ENCODE measurements at regions not wholly inside any gene's neighbourhood (a gene's known extent, or its start where the extent isn't known, plus 50 kb on each side); places are given as distances from the start of the nearest gene placed in this dataset.

DNA sequence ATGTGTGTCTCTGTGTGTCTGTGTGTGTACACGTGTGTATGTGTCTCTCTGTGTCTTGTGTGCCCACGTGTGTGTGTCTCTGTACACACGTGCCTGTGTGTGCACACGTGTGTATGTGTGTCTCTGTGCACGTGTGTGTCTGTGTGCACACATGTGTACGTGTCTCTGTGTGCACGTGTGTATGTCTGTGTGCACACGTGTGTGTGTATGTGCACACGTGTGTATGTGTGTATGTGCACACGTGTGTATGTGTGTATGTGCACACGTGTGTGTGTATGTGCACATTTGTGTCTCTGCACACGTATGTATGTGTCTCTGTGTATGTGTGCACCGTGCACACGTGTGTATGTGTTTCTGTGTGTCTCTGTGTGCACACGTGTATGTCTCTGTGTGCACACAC is 248.7 kb upstream of the SHH start:
- H3K79me2 ChIP-seq (ENCODE audit: insufficient read depth, low read length), result no peaks in the 10 kb centered on the region
- H3K4me3 Mint-ChIP-seq (ENCODE audit: unreplicated experiment), result no peak overlapping the region
- no peaks in the 10 kb centered on the region for H3K27me3 ChIP-seq (ENCODE audit: insufficient read depth, low read length)
- DNase-seq (ENCODE audit: low read depth) (no peak), FAIRE-seq (no peak)
- TF ChIP-seq CTCF (IDR thresholded peaks at IDR 0.05; ENCODE audit: insufficient read depth, low read depth, low read length) (no peak), EZH2 (IDR thresholded peaks at IDR 0.05; ENCODE audit: insufficient read depth, low read length) (no peak)
- peaks cover 18% of the 10 kb centered on the region for H3K4me1 Mint-ChIP-seq (ENCODE audit: low read depth, unreplicated experiment)
- no peak overlapping the region for H3K27ac ChIP-seq (ENCODE audit: low read depth, low read length)
- H3K9me3 Mint-ChIP-seq (ENCODE audit: unreplicated experiment), result no peaks in the 10 kb centered on the region
- peaks cover 4% of the 10 kb centered on the region for H3K9me3 ChIP-seq (ENCODE audit: insufficient read depth, low read depth, low read length)
- H3K9ac ChIP-seq (ENCODE audit: low read length), result no peak overlapping the region
- H3K4me3 ChIP-seq (ENCODE audit: insufficient read depth, low read depth, low read length), result no peak overlapping the region
- no peaks in the 10 kb centered on the region for H3K36me3 ChIP-seq (ENCODE audit: insufficient read depth, low read length)
- H2AFZ ChIP-seq (ENCODE audit: low read depth, low read length), result no peak overlapping the region
- no peaks in the 10 kb centered on the region for H3K36me3 Mint-ChIP-seq (ENCODE audit: low read depth, unreplicated experiment)
- H3K4me1 ChIP-seq (ENCODE audit: insufficient read depth, low read length), result peaks cover 11% of the 10 kb centered on the region
- peaks cover 22% of the 10 kb centered on the region for H3K27me3 Mint-ChIP-seq (ENCODE audit: low read depth, unreplicated experiment)
- H4K20me1 ChIP-seq (ENCODE audit: insufficient read depth, low read length), result no peaks in the 10 kb centered on the region
- H3K4me2 ChIP-seq (ENCODE audit: low read length), result no peak overlapping the region
- no peak overlapping the region for H3K27ac Mint-ChIP-seq (ENCODE audit: unreplicated experiment)

DNA sequence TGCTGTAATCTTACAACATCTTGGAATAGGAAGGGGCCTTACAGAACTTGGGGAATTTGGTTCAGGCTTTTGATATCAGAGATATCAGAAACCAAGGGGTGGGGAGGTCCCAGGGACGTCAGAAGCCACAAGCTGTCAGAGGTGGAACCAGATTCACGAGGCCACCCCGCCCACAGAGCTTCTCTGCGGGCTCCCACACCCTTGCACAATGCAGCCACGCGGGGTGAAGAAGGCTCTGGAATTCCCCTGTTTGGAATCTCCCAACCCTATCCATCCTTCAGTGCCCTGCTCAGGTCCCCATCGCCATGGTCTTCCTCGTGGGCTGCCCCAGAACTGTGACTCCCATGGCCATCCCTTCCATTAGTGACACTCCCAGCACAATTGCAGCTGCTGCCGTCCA is 247.1 kb upstream of the SHH start:
- H3K36me3 Mint-ChIP-seq (ENCODE audit: low read depth, unreplicated experiment), result no peaks in the 10 kb centered on the region
- no peak for TF ChIP-seq CTCF (IDR thresholded peaks at IDR 0.05; ENCODE audit: insufficient read depth, low read depth, low read length)
- no peak for TF ChIP-seq EZH2 (IDR thresholded peaks at IDR 0.05; ENCODE audit: insufficient read depth, low read length)
- peaks cover 26% of the 10 kb centered on the region for H3K27me3 Mint-ChIP-seq (ENCODE audit: low read depth, unreplicated experiment)
- no peak overlapping the region for H3K27ac ChIP-seq (ENCODE audit: low read depth, low read length)
- H3K9me3 Mint-ChIP-seq (ENCODE audit: unreplicated experiment), result no peaks in the 10 kb centered on the region
- no peak overlapping the region for H3K27ac Mint-ChIP-seq (ENCODE audit: unreplicated experiment)
- H3K4me3 ChIP-seq (ENCODE audit: insufficient read depth, low read depth, low read length), result no peak overlapping the region
- H3K4me3 Mint-ChIP-seq (ENCODE audit: unreplicated experiment), result no peak overlapping the region
- DNase-seq (ENCODE audit: low read depth), result no peak
- H3K4me1 Mint-ChIP-seq (ENCODE audit: low read depth, unreplicated experiment), result peaks cover 4% of the 10 kb centered on the region
- H3K36me3 ChIP-seq (ENCODE audit: insufficient read depth, low read length), result no peaks in the 10 kb centered on the region
- H3K27me3 ChIP-seq (ENCODE audit: insufficient read depth, low read length), result no peaks in the 10 kb centered on the region
- H4K20me1 ChIP-seq (ENCODE audit: insufficient read depth, low read length), result no peaks in the 10 kb centered on the region
- H3K4me2 ChIP-seq (ENCODE audit: low read length), result no peak overlapping the region
- H3K9ac ChIP-seq (ENCODE audit: low read length), result no peak overlapping the region
- H3K79me2 ChIP-seq (ENCODE audit: insufficient read depth, low read length), result no peaks in the 10 kb centered on the region
- FAIRE-seq, result no peak
- H3K9me3 ChIP-seq (ENCODE audit: insufficient read depth, low read depth, low read length), result peaks cover 4% of the 10 kb centered on the region
- peaks cover 2% of the 10 kb centered on the region for H3K4me1 ChIP-seq (ENCODE audit: insufficient read depth, low read length)
- H2AFZ ChIP-seq (ENCODE audit: low read depth, low read length), result no peak overlapping the region

- no peaks in the 10 kb centered on the region for H3K27me3 ChIP-seq (ENCODE audit: insufficient read depth, low read length)
- no peak overlapping the region for H2AFZ ChIP-seq (ENCODE audit: low read depth, low read length)
- Mint-ChIP-seq H3K27ac (ENCODE audit: unreplicated experiment) (no peak overlapping the region), H3K4me1 (ENCODE audit: low read depth, unreplicated experiment) (no peaks in the 10 kb centered on the region), H3K36me3 (ENCODE audit: low read depth, unreplicated experiment) (no peaks in the 10 kb centered on the region), H3K4me3 (ENCODE audit: unreplicated experiment) (no peak overlapping the region), H3K9me3 (ENCODE audit: unreplicated experiment) (peaks cover 5% of the 10 kb centered on the region), H3K27me3 (ENCODE audit: low read depth, unreplicated experiment) (peaks cover 26% of the 10 kb centered on the region)
- no peaks in the 10 kb centered on the region for H3K4me1 ChIP-seq (ENCODE audit: insufficient read depth, low read length)
- H3K4me3 ChIP-seq (ENCODE audit: insufficient read depth, low read depth, low read length), result no peak overlapping the region
- no peak overlapping the region for H3K27ac ChIP-seq (ENCODE audit: low read depth, low read length)
- TF ChIP-seq EZH2 (IDR thresholded peaks at IDR 0.05; ENCODE audit: insufficient read depth, low read length), result no peak
- TF ChIP-seq CTCF (IDR thresholded peaks at IDR 0.05; ENCODE audit: insufficient read depth, low read depth, low read length), result no peak
- no peak for DNase-seq (ENCODE audit: low read depth)
- no peaks in the 10 kb centered on the region for H4K20me1 ChIP-seq (ENCODE audit: insufficient read depth, low read length)
- H3K36me3 ChIP-seq (ENCODE audit: insufficient read depth, low read length), result no peaks in the 10 kb centered on the region
- no peak overlapping the region for H3K9ac ChIP-seq (ENCODE audit: low read length)
- H3K9me3 ChIP-seq (ENCODE audit: insufficient read depth, low read depth, low read length), result peaks cover 4% of the 10 kb centered on the region
- H3K4me2 ChIP-seq (ENCODE audit: low read length), result no peak overlapping the region
- no peak for FAIRE-seq
- H3K79me2 ChIP-seq (ENCODE audit: insufficient read depth, low read length), result no peaks in the 10 kb centered on the region
Observed at GRCh38 chr7:156058248-156058647, 246.0 kb upstream of the SHH start.
